H1 (cell line): ENCODE measurements at regions not wholly inside any gene's neighbourhood (a gene's known extent, or its start where the extent isn't known, plus 50 kb on each side); places are given as distances from the start of the nearest gene placed in this dataset.

Experiments used
- BRCA1 ChIP-seq: IDR thresholded peaks from 2 replicates; pipeline ENCODE4 v1.6.1; 2012; ENCODE audit warnings: low read depth, low read length, improper control_type of control experiment
- CHD1 ChIP-seq: IDR thresholded peaks from 2 replicates; pipeline ENCODE4 v1.6.1; 2012; ENCODE audit warnings: low read depth, low read length, improper control_type of control experiment
- POLR2A ChIP-seq, 2 experiments: IDR thresholded peaks; 1 replicate in 1 of 2; 2 replicates in 1 of 2; pipeline ENCODE4 v1.6.1; 2011; ENCODE audit warnings: low read depth in 2 of 2, low read length in 2 of 2, mild to moderate bottlenecking in 2 of 2; ENCODE audit errors: control extremely low read depth in 1 of 2
- POLR2AphosphoS5 ChIP-seq: IDR thresholded peaks from 2 replicates; pipeline ENCODE4 v1.6.1; 2011; ENCODE audit warnings: low read depth, low read length
- RNF2 ChIP-seq: fragments of 200-900, 300-1000 bp; sonication (generic); IDR thresholded peaks from 2 replicates; pipeline ENCODE4 v1.7.1; 2016; ENCODE audit warnings: borderline replicate concordance, low read depth, mild to moderate bottlenecking, antibody characterized with exemption, low read length; ENCODE audit not compliant: poor library complexity, severe bottlenecking; ENCODE audit errors: missing control alignments
- TF ChIP-seq, protein P1 (sequence below), 3 experiments: IDR thresholded peaks; 1 replicate in 2 of 3; 2 replicates in 1 of 3; pipeline versions ENCODE4 v1.5.1 to v1.6.1; 2011; ENCODE audit warnings: low read length in 3 of 3, mild to moderate bottlenecking in 3 of 3, inconsistent platforms in 2 of 3, low read depth in 1 of 3, moderate library complexity in 1 of 3; ENCODE audit not compliant: insufficient read depth in 1 of 3; ENCODE audit errors: control extremely low read depth in 1 of 3
- TF ChIP-seq, protein P2 (sequence below): IDR thresholded peaks from 2 replicates; pipeline ENCODE4 v1.6.1; 2012; ENCODE audit warnings: low read length, inconsistent platforms

DNA sequence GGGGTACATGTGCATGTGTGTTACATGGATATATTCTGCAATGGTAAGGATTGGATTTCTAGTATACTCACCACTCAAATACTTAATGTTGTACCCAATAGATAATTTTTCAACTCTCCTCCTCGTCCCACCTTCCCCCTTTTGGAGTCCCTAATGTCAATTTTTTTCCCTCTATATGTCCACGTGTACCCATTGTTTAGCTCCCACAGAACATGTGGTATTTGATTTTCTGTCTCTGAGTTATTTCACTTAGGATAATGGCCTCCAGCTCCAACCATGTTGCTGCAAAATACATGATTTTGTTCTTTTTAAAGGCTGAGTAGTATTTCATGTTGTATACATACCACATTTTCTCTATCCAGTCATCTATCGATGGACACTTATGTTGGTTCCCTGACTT lies 97.2 kb upstream of the TMTC1 start:
- TF ChIP-seq, protein P1, sequence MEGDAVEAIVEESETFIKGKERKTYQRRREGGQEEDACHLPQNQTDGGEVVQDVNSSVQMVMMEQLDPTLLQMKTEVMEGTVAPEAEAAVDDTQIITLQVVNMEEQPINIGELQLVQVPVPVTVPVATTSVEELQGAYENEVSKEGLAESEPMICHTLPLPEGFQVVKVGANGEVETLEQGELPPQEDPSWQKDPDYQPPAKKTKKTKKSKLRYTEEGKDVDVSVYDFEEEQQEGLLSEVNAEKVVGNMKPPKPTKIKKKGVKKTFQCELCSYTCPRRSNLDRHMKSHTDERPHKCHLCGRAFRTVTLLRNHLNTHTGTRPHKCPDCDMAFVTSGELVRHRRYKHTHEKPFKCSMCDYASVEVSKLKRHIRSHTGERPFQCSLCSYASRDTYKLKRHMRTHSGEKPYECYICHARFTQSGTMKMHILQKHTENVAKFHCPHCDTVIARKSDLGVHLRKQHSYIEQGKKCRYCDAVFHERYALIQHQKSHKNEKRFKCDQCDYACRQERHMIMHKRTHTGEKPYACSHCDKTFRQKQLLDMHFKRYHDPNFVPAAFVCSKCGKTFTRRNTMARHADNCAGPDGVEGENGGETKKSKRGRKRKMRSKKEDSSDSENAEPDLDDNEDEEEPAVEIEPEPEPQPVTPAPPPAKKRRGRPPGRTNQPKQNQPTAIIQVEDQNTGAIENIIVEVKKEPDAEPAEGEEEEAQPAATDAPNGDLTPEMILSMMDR (IDR thresholded peaks at IDR 0.05; ENCODE audit: control extremely low read depth in 1 of 3, insufficient read depth in 1 of 3, low read depth in 1 of 3, low read length in 3 of 3), result no peak
- TF ChIP-seq BRCA1 (no peak), CHD1 (no peak), POLR2AphosphoS5 (no peak), POLR2A (IDR thresholded peaks at IDR 0.05; ENCODE audit: control extremely low read depth in 1 of 2, low read depth in 2 of 2, low read length in 2 of 2) (no peak), RNF2 (no peak)
- TF ChIP-seq, protein P2, sequence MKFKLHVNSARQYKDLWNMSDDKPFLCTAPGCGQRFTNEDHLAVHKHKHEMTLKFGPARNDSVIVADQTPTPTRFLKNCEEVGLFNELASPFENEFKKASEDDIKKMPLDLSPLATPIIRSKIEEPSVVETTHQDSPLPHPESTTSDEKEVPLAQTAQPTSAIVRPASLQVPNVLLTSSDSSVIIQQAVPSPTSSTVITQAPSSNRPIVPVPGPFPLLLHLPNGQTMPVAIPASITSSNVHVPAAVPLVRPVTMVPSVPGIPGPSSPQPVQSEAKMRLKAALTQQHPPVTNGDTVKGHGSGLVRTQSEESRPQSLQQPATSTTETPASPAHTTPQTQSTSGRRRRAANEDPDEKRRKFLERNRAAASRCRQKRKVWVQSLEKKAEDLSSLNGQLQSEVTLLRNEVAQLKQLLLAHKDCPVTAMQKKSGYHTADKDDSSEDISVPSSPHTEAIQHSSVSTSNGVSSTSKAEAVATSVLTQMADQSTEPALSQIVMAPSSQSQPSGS, result no peak
